ENCODE measurements at regions not wholly inside any gene's neighbourhood (a gene's known extent, or its start where the extent isn't known, plus 50 kb on each side); places are given as distances from the start of the nearest gene placed in this dataset.
"Not testable (repeated sequence)": the region's sequence is repeated elsewhere in the genome, so short reads cannot be mapped to it uniquely, and the experiment has no call there.

DNA sequence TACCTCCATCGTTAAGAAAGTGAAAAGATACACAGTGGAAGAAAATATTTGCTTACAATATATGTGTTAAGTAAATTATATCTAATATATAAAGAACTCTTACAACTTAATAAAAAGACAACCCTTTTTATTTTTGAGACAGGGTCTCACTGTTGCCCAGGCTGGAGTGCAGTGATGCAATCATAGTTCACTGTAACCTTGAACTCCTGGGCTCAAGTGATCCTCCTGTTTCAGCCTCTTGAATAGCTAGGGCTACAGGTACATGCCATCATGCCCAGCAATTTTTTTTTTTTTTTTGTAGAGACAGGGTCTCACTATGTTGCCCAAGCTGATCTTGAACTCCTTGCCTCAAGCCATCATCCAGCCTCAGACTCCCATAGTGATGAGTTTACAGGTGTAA, 50.8 kb upstream of the KIF13A start:
- H3K79me1 ChIP-seq (ENCODE audit: low read depth, low read length); H3K9me3 ChIP-seq (ENCODE audit: insufficient read depth in 2 of 2, low read depth in 1 of 2, low read length in 1 of 2); H2BK15ac ChIP-seq (ENCODE audit: low read length); H4K8ac ChIP-seq (ENCODE audit: extremely low read depth, insufficient read depth, low read length); H2BK120ac ChIP-seq (replicated peaks; ENCODE audit: low read depth, low read length); H4K5ac ChIP-seq (ENCODE audit: insufficient read length, low read depth, low read length); H3K27me3 ChIP-seq (replicated peaks in 1 of 4; ENCODE audit: control insufficient read depth in 3 of 4, extremely low read depth in 1 of 4, insufficient read depth in 3 of 4, low read length in 3 of 4); H3K4ac ChIP-seq (replicated peaks; ENCODE audit: insufficient read length, low read depth, low read length); H3K9ac ChIP-seq (replicated peaks in 1 of 4; ENCODE audit: extremely low read depth in 1 of 4, low read depth in 3 of 4, low read length in 3 of 4); H3K36me3 ChIP-seq (ENCODE audit: control insufficient read depth in 2 of 4, insufficient read depth in 4 of 4, low read length in 3 of 4); H2BK12ac ChIP-seq (ENCODE audit: low read depth, low read length); H3K79me2 ChIP-seq (ENCODE audit: control insufficient read depth in 1 of 2, insufficient read depth in 2 of 2, low read length in 2 of 2); H4K91ac ChIP-seq (replicated peaks; ENCODE audit: insufficient read length, low read length); H2BK5ac ChIP-seq (ENCODE audit: low read depth, low read length); H3K18ac ChIP-seq (ENCODE audit: extremely low read depth, low read length); H2BK20ac ChIP-seq (ENCODE audit: low read length); H3K4me3 ChIP-seq (ENCODE audit: extremely low read depth in 1 of 4, insufficient read depth in 2 of 4, low read depth in 3 of 4, low read length in 4 of 4); DNase-seq (ENCODE audit: low read depth in 1 of 2, low spot score in 2 of 2); H3K56ac ChIP-seq (replicated peaks; ENCODE audit: insufficient read length, low read depth, low read length); H3K14ac ChIP-seq (ENCODE audit: insufficient read length); H4K20me1 ChIP-seq (replicated peaks in 1 of 2; ENCODE audit: control insufficient read depth in 1 of 2, insufficient read depth in 2 of 2, low read length in 2 of 2); H2AFZ ChIP-seq (ENCODE audit: low read length); POLR2A ChIA-PET (ENCODE audit: partially characterized antibody); H3K27ac ChIP-seq (ENCODE audit: low read depth, low read length); H3K4me2 ChIP-seq (ENCODE audit: insufficient read depth in 1 of 2, low read depth in 2 of 2, low read length in 2 of 2); H3K23me2 ChIP-seq (ENCODE audit: low read depth, low read length); FAIRE-seq; H2AK5ac ChIP-seq (ENCODE audit: low read depth, low read length); H3K23ac ChIP-seq (ENCODE audit: insufficient read length); H3K4me1 ChIP-seq (replicated peaks in 1 of 4; ENCODE audit: control insufficient read depth in 3 of 4, insufficient read depth in 4 of 4, low read length in 3 of 4): not testable (repeated sequence)
- CTCF ChIA-PET (ENCODE audit: partially characterized antibody) = interaction anchor here (0.6 kb wide), 1 partner anchor 9 kb away, joined by 4 read pairs; no protein-coding TSS in a partner anchor
- 83% methylated on average over 1 of the region's 1 CpG; no CpG with 5 or more reads in 1 of the 2 experiments for WGBS, 2 experiments (ENCODE audit: extremely low coverage in 1 of 2, insufficient coverage in 1 of 2, insufficient read length in 1 of 2, insufficient replicate concordance in 2 of 2, low coverage in 1 of 2, low lambda C conversion rate in 2 of 2, missing lambda C conversion rate in 1 of 2)

Measured in H1 (cell line).